Spleen (tissue), 7 donors: ENCODE measurements at regions not wholly inside any gene's neighbourhood (a gene's known extent, or its start where the extent isn't known, plus 50 kb on each side); places are given as distances from the start of the nearest gene placed in this dataset.

Source experiments
- CTCF ChIP-seq, 11 experiments: fragments of 200-600 bp in 7 of 11; fragments of 450-650 bp in 4 of 11; sonication (generic) in 4 of 11; IDR thresholded peaks in 8 of 11; conservative IDR thresholded peaks in 3 of 11; 1 replicate in 7 of 11; 2 replicates in 4 of 11; pipeline versions ENCODE4 v1.4.0 to v1.8.0; 2016 to 2021; ENCODE audit warnings: antibody characterized with exemption in 11 of 11, inconsistent platforms in 4 of 11, mild to moderate bottlenecking in 1 of 11
- POLR2A ChIP-seq, 3 donors: fragments of 450-650 bp; IDR thresholded peaks; one replicate each; pipeline ENCODE4 v1.5.1; 2017; ENCODE audit warnings: antibody characterized with exemption in 3 of 3, mild to moderate bottlenecking in 1 of 3
- donor health status: DM: no; HTN: no; CAD: no; lungs with moderate emphysema.
- donor health status: DM: no; HTN: no; CAD: no.
- donor health status: DM: no; HTN: no; CAD: no.

GRCh38 chr2:10230499-10230898 is 72.2 kb upstream of the HPCAL1 start:
- no peak for TF ChIP-seq POLR2A (IDR thresholded peaks at IDR 0.05)
- no peak for TF ChIP-seq CTCF (IDR thresholded peaks at IDR 0.05 in 8 of 11, conservative IDR thresholded peaks at IDR 0.05 in 3 of 11)
